CD14-positive monocyte (primary cell): ENCODE measurements at regions not wholly inside any gene's neighbourhood (a gene's known extent, or its start where the extent isn't known, plus 50 kb on each side); places are given as distances from the start of the nearest gene placed in this dataset.

Experiments
- DNase-seq, 3 donors: peaks; one replicate each; pipeline ENCODE4 v3.0.0-alpha.2; 2011 to 2022
- H2AFZ ChIP-seq: 2 replicates; pipeline ENCODE4 v1.6.0; 2012; ENCODE audit warnings: mild to moderate bottlenecking, low read depth, low read length, inconsistent platforms; ENCODE audit not compliant: insufficient read depth, poor library complexity, severe bottlenecking
- H3K27ac ChIP-seq, 2 donors: 1 replicate in 1 of 2; 2 replicates in 1 of 2; pipeline ENCODE4 v1.5.1; 2012 to 2013; ENCODE audit warnings: low read length in 2 of 2, control low read depth in 1 of 2, inconsistent platforms in 1 of 2, low read depth in 1 of 2, mild to moderate bottlenecking in 1 of 2
- H3K27me3 ChIP-seq, 2 donors: one replicate each; pipeline versions ENCODE4 v1.6.0 to v1.6.1; 2011 to 2013; ENCODE audit warnings: low read length in 2 of 2; ENCODE audit not compliant: control insufficient read depth in 2 of 2, insufficient read depth in 2 of 2
- H3K36me3 ChIP-seq, 2 donors: replicated peaks in 1 of 2; 1 replicate in 1 of 2; 2 replicates in 1 of 2; pipeline versions ENCODE4 v1.5.1 to v1.6.1; 2012 to 2013; ENCODE audit warnings: low read length in 2 of 2, control low read depth in 1 of 2, inconsistent platforms in 1 of 2, mild to moderate bottlenecking in 1 of 2; ENCODE audit not compliant: insufficient read depth in 2 of 2, control insufficient read depth in 1 of 2
- H3K4me1 ChIP-seq, 2 donors: 1 replicate in 1 of 2; 2 replicates in 1 of 2; pipeline versions ENCODE4 v1.5.1 to v1.6.1; 2012 to 2013; ENCODE audit warnings: low read length in 2 of 2, control low read depth in 1 of 2, inconsistent platforms in 1 of 2, mild to moderate bottlenecking in 1 of 2, moderate library complexity in 1 of 2; ENCODE audit not compliant: insufficient read depth in 2 of 2, control insufficient read depth in 1 of 2
- H3K4me2 ChIP-seq: replicated peaks from 2 replicates; pipeline ENCODE3; 2012; ENCODE audit warnings: low read length, moderate library complexity, mild to moderate bottlenecking; ENCODE audit not compliant: poor library complexity, severe bottlenecking; ENCODE audit errors: extremely low read depth
- H3K4me3 ChIP-seq, 3 experiments: fragments of 200-600 bp in 1 of 3; sonication (generic) in 1 of 3; replicated peaks in 1 of 3; 1 replicate in 2 of 3; 2 replicates in 1 of 3; pipeline ENCODE4 v1.5.1; 2011 to 2013; ENCODE audit warnings: low read length in 3 of 3, mild to moderate bottlenecking in 3 of 3, control low read depth in 2 of 3, low read depth in 2 of 3, inconsistent platforms in 1 of 3, moderate library complexity in 1 of 3
- H3K79me2 ChIP-seq: 2 replicates; pipeline ENCODE4 v1.6.0; 2012; ENCODE audit warnings: mild to moderate bottlenecking, control low read depth, inconsistent platforms, low read length, moderate library complexity; ENCODE audit not compliant: insufficient read depth
- H3K9ac ChIP-seq: 2 replicates; pipeline ENCODE4 v1.6.0; 2017; ENCODE audit warnings: low read length, mild to moderate bottlenecking; ENCODE audit not compliant: insufficient read depth, poor library complexity, severe bottlenecking
- H3K9me3 ChIP-seq, 2 donors: replicated peaks in 1 of 2; 1 replicate in 1 of 2; 2 replicates in 1 of 2; pipeline versions ENCODE4 v1.5.1 to v1.6.1; 2012 to 2013; ENCODE audit warnings: low read length in 2 of 2, control low read depth in 1 of 2; ENCODE audit not compliant: control insufficient read depth in 1 of 2, insufficient read depth in 1 of 2
- H4K20me1 ChIP-seq: 2 replicates; pipeline ENCODE4 v1.6.0; 2012; ENCODE audit warnings: mild to moderate bottlenecking, low read length, control low read depth, moderate library complexity; ENCODE audit not compliant: insufficient read depth
- H3K27ac Mint-ChIP-seq, 7 donors: one replicate each; pipeline ENCODE4 v1.8.0; 2020; ENCODE audit warnings: mild to moderate bottlenecking in 7 of 7, mixed read lengths in 7 of 7, moderate library complexity in 6 of 7, inconsistent platforms in 2 of 7
- H3K27me3 Mint-ChIP-seq, 3 donors: one replicate each; pipeline ENCODE4 v1.8.0; 2021 to 2022; ENCODE audit warnings: low read depth in 3 of 3, mild to moderate bottlenecking in 3 of 3, mixed read lengths in 3 of 3, moderate library complexity in 3 of 3, inconsistent platforms in 1 of 3
- H3K36me3 Mint-ChIP-seq, 2 donors: one replicate each; pipeline ENCODE4 v1.8.0; 2020; ENCODE audit warnings: mixed read lengths in 2 of 2, inconsistent platforms in 1 of 2, mild to moderate bottlenecking in 1 of 2
- H3K4me1 Mint-ChIP-seq: one replicate; pipeline ENCODE4 v1.8.0; 2020; ENCODE audit warnings: mild to moderate bottlenecking, mixed read lengths
- H3K4me3 Mint-ChIP-seq, 2 donors: one replicate each; pipeline ENCODE4 v1.8.0; 2020; ENCODE audit warnings: mild to moderate bottlenecking in 2 of 2, mixed read lengths in 2 of 2, moderate library complexity in 1 of 2
- H3K9me3 Mint-ChIP-seq, 7 donors: one replicate each; pipeline ENCODE4 v1.8.0; 2020 to 2022; ENCODE audit warnings: mixed read lengths in 7 of 7, mild to moderate bottlenecking in 6 of 7, moderate library complexity in 6 of 7, inconsistent platforms in 2 of 7
- WGBS: methylation state at CpG from one replicate; pipeline ENCODE4 v1.1.5; 2013; ENCODE audit warnings: missing lambda C conversion rate; ENCODE audit not compliant: insufficient coverage; 5-methylcytosine and 5-hydroxymethylcytosine counted together
- intact Hi-C, 2 donors: fragments of 100-400 bp; cut with micrococcal nuclease; formaldehyde crosslinking; loops; one replicate each; pipeline versions ENCODE4 v1.15.0 to v1.15.1; 2023
- TF ChIP-seq, protein P1 (sequence below): fragments of 200-600 bp; IDR thresholded peaks from one replicate; pipeline ENCODE4 v1.8.0; 2022; ENCODE audit warnings: antibody characterized with exemption, mild to moderate bottlenecking

- H3K4me3 ChIP-seq = no peak overlapping the region
- H3K9me3 Mint-ChIP-seq = peaks cover 4 to 18% (median 7%) of the 10 kb centered on the region in 7 donors
- H3K36me3 ChIP-seq = no peaks in the 10 kb centered on the region
- H3K27ac ChIP-seq = no peak overlapping the region
- no peaks in the 10 kb centered on the region for H3K36me3 Mint-ChIP-seq
- no peak overlapping the region for H3K27ac Mint-ChIP-seq
- H3K79me2 ChIP-seq = no peaks in the 10 kb centered on the region
- peaks cover 0 to 13% of the 10 kb centered on the region in 2 donors for H3K9me3 ChIP-seq
- H2AFZ ChIP-seq = no peak overlapping the region
- H3K27me3 ChIP-seq = no peaks in the 10 kb centered on the region
- H3K9ac ChIP-seq = no peak overlapping the region
- no peaks in the 10 kb centered on the region for H3K27me3 Mint-ChIP-seq
- H3K4me1 Mint-ChIP-seq = no peaks in the 10 kb centered on the region
- no peaks in the 10 kb centered on the region for H4K20me1 ChIP-seq
- no peaks in the 10 kb centered on the region for H3K4me1 ChIP-seq
- WGBS = no CpG with 5 or more reads among the region's 2 CpGs
- no peak overlapping the region for H3K4me2 ChIP-seq
- no peak overlapping the region for H3K4me3 Mint-ChIP-seq
- intact Hi-C loops = no loop called here
- no peak for DNase-seq
- TF ChIP-seq, protein P1, sequence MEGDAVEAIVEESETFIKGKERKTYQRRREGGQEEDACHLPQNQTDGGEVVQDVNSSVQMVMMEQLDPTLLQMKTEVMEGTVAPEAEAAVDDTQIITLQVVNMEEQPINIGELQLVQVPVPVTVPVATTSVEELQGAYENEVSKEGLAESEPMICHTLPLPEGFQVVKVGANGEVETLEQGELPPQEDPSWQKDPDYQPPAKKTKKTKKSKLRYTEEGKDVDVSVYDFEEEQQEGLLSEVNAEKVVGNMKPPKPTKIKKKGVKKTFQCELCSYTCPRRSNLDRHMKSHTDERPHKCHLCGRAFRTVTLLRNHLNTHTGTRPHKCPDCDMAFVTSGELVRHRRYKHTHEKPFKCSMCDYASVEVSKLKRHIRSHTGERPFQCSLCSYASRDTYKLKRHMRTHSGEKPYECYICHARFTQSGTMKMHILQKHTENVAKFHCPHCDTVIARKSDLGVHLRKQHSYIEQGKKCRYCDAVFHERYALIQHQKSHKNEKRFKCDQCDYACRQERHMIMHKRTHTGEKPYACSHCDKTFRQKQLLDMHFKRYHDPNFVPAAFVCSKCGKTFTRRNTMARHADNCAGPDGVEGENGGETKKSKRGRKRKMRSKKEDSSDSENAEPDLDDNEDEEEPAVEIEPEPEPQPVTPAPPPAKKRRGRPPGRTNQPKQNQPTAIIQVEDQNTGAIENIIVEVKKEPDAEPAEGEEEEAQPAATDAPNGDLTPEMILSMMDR = no peak
Measured at GRCh38 chr13:56015919-56016318, 1124.8 kb upstream of the PRR20A start.

DNA sequence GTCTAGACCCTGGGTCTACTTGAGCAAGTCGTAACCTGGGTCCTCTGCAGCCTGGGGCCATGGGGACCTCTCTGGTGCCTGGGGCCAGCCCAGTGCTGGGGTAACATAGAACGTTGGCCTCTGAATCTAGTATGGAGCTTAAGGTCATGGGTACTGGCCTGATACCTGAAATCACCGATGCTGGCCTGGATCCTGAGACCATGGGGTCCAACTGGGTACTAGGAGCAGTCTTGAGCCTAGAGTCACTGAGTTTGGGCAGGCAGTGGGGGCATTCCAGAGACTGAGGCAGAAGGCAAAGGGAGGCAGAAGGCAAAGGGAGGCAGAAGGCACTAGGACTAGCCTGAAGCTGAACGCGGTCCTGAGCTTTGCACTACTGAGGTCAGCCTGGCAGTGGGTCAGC, 1121.1 kb upstream of the PRR20A start:
- Histone ChIP-seq H4K20me1 (no peaks in the 10 kb centered on the region), H3K27ac (no peak overlapping the region), H3K9ac (no peak overlapping the region), H3K4me1 (no peaks in the 10 kb centered on the region), H3K9me3 (peaks cover 3 to 13% of the 10 kb centered on the region in 2 donors), H3K27me3 (no peaks in the 10 kb centered on the region), H2AFZ (no peak overlapping the region), H3K36me3 (no peaks in the 10 kb centered on the region), H3K4me2 (no peak overlapping the region), H3K79me2 (no peaks in the 10 kb centered on the region), H3K4me3 (no peak overlapping the region)
- DNase-seq = no peak
- H3K27ac Mint-ChIP-seq = no peak overlapping the region
- intact Hi-C loops = no loop called here
- peaks cover 0 to 2% (median 0%) of the 10 kb centered on the region in 3 donors for H3K27me3 Mint-ChIP-seq
- H3K9me3 Mint-ChIP-seq = peaks cover 4 to 18% (median 7%) of the 10 kb centered on the region in 7 donors
- H3K36me3 Mint-ChIP-seq = no peaks in the 10 kb centered on the region
- WGBS = 94% methylated on average over 5 of the region's 5 CpGs
- TF ChIP-seq, protein P1 = no peak
- H3K4me3 Mint-ChIP-seq = no peak overlapping the region
- H3K4me1 Mint-ChIP-seq = no peaks in the 10 kb centered on the region
